IMR-90 (cell line): ENCODE measurements at regions not wholly inside any gene's neighbourhood (a gene's known extent, or its start where the extent isn't known, plus 50 kb on each side); places are given as distances from the start of the nearest gene placed in this dataset.

ENCODE experiments used
- ATAC-seq: fragments of 200-7000 bp; cut with Tn5 transposase; 2 replicates; pipeline ENCODE4 v1.9.1; 2020; ENCODE audit warnings: low read depth, mild to moderate bottlenecking, moderate library complexity
- BruUV-seq: library from RNA; stranded (reverse); fragments of 400-500 nt; replicated peaks from 2 replicates; lab custom pipeline; 2021; lab: Mats Ljungman, UMichigan
- CTCF ChIA-PET: fragments of 300-600 bp; formaldehyde crosslinking; extraction: SDS; loops from one replicate; lab custom pipeline; 2021; ENCODE audit warnings: antibody characterized with exemption; lab: Yijun Ruan, JAX
- POLR2A ChIA-PET: fragments of 300-600 bp; sonication (Branson Sonifier 250); formaldehyde crosslinking; loops from one replicate; lab custom pipeline; 2022; ENCODE audit warnings: antibody characterized with exemption; ENCODE audit not compliant: unreplicated experiment; lab: Charles Lee
- DNase-seq: peaks from one replicate; pipeline ENCODE4 v3.0.0; 2013
- H2AFZ ChIP-seq: replicated peaks from 2 replicates; pipeline ENCODE3; 2013; ENCODE audit warnings: low read length, mild to moderate bottlenecking; ENCODE audit not compliant: poor library complexity
- H2AK5ac ChIP-seq: 2 replicates; pipeline ENCODE4 v1.6.1; 2013; ENCODE audit warnings: low read depth, low read length, inconsistent platforms
- H2AK9ac ChIP-seq: replicated peaks from 2 replicates; pipeline ENCODE3; 2013; ENCODE audit warnings: mild to moderate bottlenecking, low read depth, low read length, moderate library complexity; ENCODE audit not compliant: poor library complexity
- H2BK120ac ChIP-seq: 2 replicates; pipeline ENCODE4 v1.6.1; 2013; ENCODE audit warnings: low read depth, low read length, inconsistent platforms
- H2BK15ac ChIP-seq: 3 replicates; pipeline ENCODE4 v1.6.1; 2013; ENCODE audit warnings: low read depth, low read length, inconsistent platforms
- H2BK20ac ChIP-seq: 2 replicates; pipeline ENCODE4 v1.6.1; 2013; ENCODE audit warnings: low read depth, mild to moderate bottlenecking, inconsistent platforms, low read length, moderate library complexity
- H2BK5ac ChIP-seq: 2 replicates; pipeline ENCODE4 v1.6.1; 2013; ENCODE audit warnings: mild to moderate bottlenecking, low read depth, low read length, inconsistent platforms; ENCODE audit not compliant: poor library complexity, severe bottlenecking
- H3K14ac ChIP-seq: replicated peaks from 2 replicates; pipeline ENCODE4 v1.6.1; 2013; ENCODE audit warnings: low read depth, low read length, inconsistent platforms
- H3K18ac ChIP-seq: 2 replicates; pipeline ENCODE4 v1.6.1; 2013; ENCODE audit warnings: low read depth, low read length, control low read depth
- H3K23ac ChIP-seq: 2 replicates; pipeline ENCODE4 v1.6.1; 2013; ENCODE audit warnings: low read depth, low read length, inconsistent platforms
- H3K27ac ChIP-seq: 2 replicates; pipeline ENCODE4 v1.5.1; 2013; ENCODE audit warnings: mild to moderate bottlenecking, control low read depth, low read length; ENCODE audit not compliant: insufficient read depth
- H3K27me3 ChIP-seq: 2 replicates; pipeline ENCODE4 v1.6.1; 2013; ENCODE audit warnings: low read length; ENCODE audit not compliant: control insufficient read depth, insufficient read depth
- H3K36me3 ChIP-seq: 2 replicates; pipeline ENCODE4 v1.6.1; 2013; ENCODE audit warnings: low read length, mixed read lengths; ENCODE audit not compliant: control insufficient read depth, insufficient read depth
- H3K4ac ChIP-seq: 2 replicates; pipeline ENCODE4 v1.6.1; 2013; ENCODE audit warnings: low read depth, low read length, inconsistent platforms
- H3K4me1 ChIP-seq: 2 replicates; pipeline ENCODE4 v1.6.1; 2013; ENCODE audit warnings: low read length, mixed read lengths; ENCODE audit not compliant: control insufficient read depth, insufficient read depth
- H3K4me2 ChIP-seq: 2 replicates; pipeline ENCODE4 v1.6.1; 2013; ENCODE audit warnings: low read depth, mild to moderate bottlenecking, control low read depth, low read length, moderate library complexity
- H3K4me3 ChIP-seq: 2 replicates; pipeline ENCODE4 v1.5.1; 2013; ENCODE audit warnings: low read depth, mild to moderate bottlenecking, control low read depth, low read length, moderate library complexity; ENCODE audit not compliant: insufficient read depth
- H3K56ac ChIP-seq: 2 replicates; pipeline ENCODE4 v1.6.1; 2013; ENCODE audit warnings: low read length, inconsistent platforms; ENCODE audit not compliant: insufficient read depth; ENCODE audit errors: extremely low read depth
- H3K79me1 ChIP-seq, 2 experiments: 2 replicates each; pipeline ENCODE4 v1.6.1; 2013; ENCODE audit warnings: low read length in 2 of 2, inconsistent platforms in 1 of 2, low read depth in 1 of 2
- H3K9ac ChIP-seq: 2 replicates; pipeline ENCODE4 v1.6.1; 2013; ENCODE audit warnings: low read depth, low read length, control low read depth
- H3K9me1 ChIP-seq: 2 replicates; pipeline ENCODE4 v1.6.1; 2013; ENCODE audit warnings: low read length, inconsistent platforms; ENCODE audit not compliant: insufficient read depth
- H3K9me3 ChIP-seq: 2 replicates; pipeline ENCODE4 v1.6.1; 2013; ENCODE audit warnings: low read length; ENCODE audit not compliant: control insufficient read depth, insufficient read depth
- H4K20me1 ChIP-seq: 2 replicates; pipeline ENCODE4 v1.6.1; 2013; ENCODE audit warnings: low read length, inconsistent platforms; ENCODE audit not compliant: insufficient read depth
- H4K5ac ChIP-seq: 2 replicates; pipeline ENCODE4 v1.6.1; 2013; ENCODE audit warnings: mild to moderate bottlenecking, low read depth, low read length, control low read depth
- H4K8ac ChIP-seq, 2 experiments: 2 replicates each; pipeline ENCODE4 v1.6.1; 2013; ENCODE audit warnings: low read depth in 2 of 2, low read length in 2 of 2, control low read depth in 1 of 2, inconsistent platforms in 1 of 2
- H4K91ac ChIP-seq: 2 replicates; pipeline ENCODE4 v1.6.1; 2013; ENCODE audit warnings: low read depth, low read length, inconsistent platforms; ENCODE audit not compliant: insufficient read depth
- BHLHE40 ChIP-seq: fragments of 150-350 bp; IDR thresholded peaks from 2 replicates; pipeline ENCODE4 v1.6.1; 2016; ENCODE audit warnings: mild to moderate bottlenecking, low read depth, low read length
- CEBPB ChIP-seq: IDR thresholded peaks from 2 replicates; pipeline ENCODE4 v1.6.1; 2012; ENCODE audit warnings: low read depth, low read length, improper control_type of control experiment
- CHD1 ChIP-seq: IDR thresholded peaks from 2 replicates; pipeline ENCODE4 v1.6.1; 2012; ENCODE audit warnings: low read depth, low read length, improper control_type of control experiment
- FOS ChIP-seq: fragments of 150-350 bp; IDR thresholded peaks from 2 replicates; pipeline ENCODE4 v1.6.1; 2016; ENCODE audit warnings: low read depth, low read length
- MAZ ChIP-seq: IDR thresholded peaks from 2 replicates; pipeline ENCODE4 v1.6.1; 2012; ENCODE audit warnings: low read depth, mild to moderate bottlenecking, low read length, improper control_type of control experiment, moderate library complexity, borderline replicate concordance
- MXI1 ChIP-seq: IDR thresholded peaks from 2 replicates; pipeline ENCODE4 v1.6.1; 2012; ENCODE audit warnings: low read depth, mild to moderate bottlenecking, low read length, moderate library complexity, borderline replicate concordance
- RAD21 ChIP-seq: IDR thresholded peaks from 2 replicates; pipeline ENCODE4 v1.6.1; 2012; ENCODE audit warnings: low read length, improper control_type of control experiment
- WGBS, 2 experiments: methylation state at CpG; one replicate each; pipeline versions ENCODE4 v1.1.5 to v1.1.7; 2013; ENCODE audit warnings: missing lambda C conversion rate in 2 of 2; ENCODE audit not compliant: insufficient read length in 1 of 2; ENCODE audit errors: extremely low coverage in 2 of 2; 5-methylcytosine and 5-hydroxymethylcytosine counted together
- dilution Hi-C: fragments of 300-500 bp; cut with HindIII; formaldehyde crosslinking; loops from one replicate; pipeline ENCODE4 v1.14.3; 2018; ENCODE audit warnings: low sequenced_read_pairs; ENCODE audit not compliant: unreplicated experiment
- in situ Hi-C: fragments of 300-500 bp; cut with MboI; formaldehyde crosslinking; loops from 3 replicates; pipeline ENCODE4 v1.14.3; 2019; ENCODE audit warnings: low sequenced_read_pairs, inconsistent platforms, mixed read lengths
- intact Hi-C: fragments of 100-400 bp; cut with micrococcal nuclease; formaldehyde crosslinking; loops from 2 replicates; pipeline ENCODE4 v1.10.0; 2022
- TF ChIP-seq, protein P1 (sequence below): fragments of 150-350 bp; IDR thresholded peaks from 2 replicates; pipeline ENCODE4 v1.6.1; 2017; ENCODE audit warnings: mild to moderate bottlenecking, antibody characterized with exemption, low read length, low read depth
- TF ChIP-seq, protein P2 (sequence below): fragments of 150-350 bp; IDR thresholded peaks from 2 replicates; pipeline ENCODE4 v1.6.1; 2016; ENCODE audit warnings: low read depth, mild to moderate bottlenecking, low read length, moderate library complexity, borderline replicate concordance
- TF ChIP-seq, protein P3 (sequence below): conservative IDR thresholded peaks from 2 replicates; pipeline ENCODE4 v1.5.1; 2012; ENCODE audit warnings: mild to moderate bottlenecking, low read depth, low read length, improper control_type of control experiment

- no peaks in the 10 kb centered on the region for H3K36me3 ChIP-seq
- ChIA-PET POLR2A (no interaction called here), CTCF (no interaction called here)
- no peak overlapping the region for H4K8ac ChIP-seq
- no peak overlapping the region for H2BK15ac ChIP-seq
- no peak overlapping the region for H2BK5ac ChIP-seq
- no peaks in the 10 kb centered on the region for H3K9me1 ChIP-seq
- no peak overlapping the region for H3K9ac ChIP-seq
- H3K4ac ChIP-seq, result no peak overlapping the region
- intact Hi-C loops, result no loop called here
- H3K4me3 ChIP-seq, result no peak overlapping the region
- no peaks in the 10 kb centered on the region for H3K4me1 ChIP-seq
- DNase-seq (no peak), ATAC-seq (no peak)
- H3K27me3 ChIP-seq, result no peaks in the 10 kb centered on the region
- no peak overlapping the region for H3K14ac ChIP-seq
- H4K5ac ChIP-seq, result no peak overlapping the region
- no peak overlapping the region for H2BK120ac ChIP-seq
- H2AK9ac ChIP-seq, result no peak overlapping the region
- no peak overlapping the region for H2AK5ac ChIP-seq
- dilution Hi-C loops, result no loop called here
- no peak overlapping the region for H2BK20ac ChIP-seq
- no peak overlapping the region for H3K23ac ChIP-seq
- no peaks in the 10 kb centered on the region for H4K20me1 ChIP-seq
- no TSS peak for BruUV-seq
- H3K4me2 ChIP-seq, result no peak overlapping the region
- no peaks in the 10 kb centered on the region for H3K9me3 ChIP-seq
- no CpG with 5 or more reads among the region's 5 CpGs for WGBS, 2 experiments
- H3K56ac ChIP-seq, result no peak overlapping the region
- no peak overlapping the region for H4K91ac ChIP-seq
- in situ Hi-C loops, result no loop called here
- H3K79me1 ChIP-seq, result no peaks in the 10 kb centered on the region
- H2AFZ ChIP-seq, result no peak overlapping the region
- no peak for TF ChIP-seq CEBPB
- no peak for TF ChIP-seq MAZ
- TF ChIP-seq, protein P1, sequence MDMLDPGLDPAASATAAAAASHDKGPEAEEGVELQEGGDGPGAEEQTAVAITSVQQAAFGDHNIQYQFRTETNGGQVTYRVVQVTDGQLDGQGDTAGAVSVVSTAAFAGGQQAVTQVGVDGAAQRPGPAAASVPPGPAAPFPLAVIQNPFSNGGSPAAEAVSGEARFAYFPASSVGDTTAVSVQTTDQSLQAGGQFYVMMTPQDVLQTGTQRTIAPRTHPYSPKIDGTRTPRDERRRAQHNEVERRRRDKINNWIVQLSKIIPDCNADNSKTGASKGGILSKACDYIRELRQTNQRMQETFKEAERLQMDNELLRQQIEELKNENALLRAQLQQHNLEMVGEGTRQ, result no peak
- TF ChIP-seq FOS, result no peak
- TF ChIP-seq, protein P2, sequence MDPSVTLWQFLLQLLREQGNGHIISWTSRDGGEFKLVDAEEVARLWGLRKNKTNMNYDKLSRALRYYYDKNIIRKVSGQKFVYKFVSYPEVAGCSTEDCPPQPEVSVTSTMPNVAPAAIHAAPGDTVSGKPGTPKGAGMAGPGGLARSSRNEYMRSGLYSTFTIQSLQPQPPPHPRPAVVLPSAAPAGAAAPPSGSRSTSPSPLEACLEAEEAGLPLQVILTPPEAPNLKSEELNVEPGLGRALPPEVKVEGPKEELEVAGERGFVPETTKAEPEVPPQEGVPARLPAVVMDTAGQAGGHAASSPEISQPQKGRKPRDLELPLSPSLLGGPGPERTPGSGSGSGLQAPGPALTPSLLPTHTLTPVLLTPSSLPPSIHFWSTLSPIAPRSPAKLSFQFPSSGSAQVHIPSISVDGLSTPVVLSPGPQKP, result no peak
- TF ChIP-seq CHD1, result no peak
- no peak for TF ChIP-seq BHLHE40
- no peak for TF ChIP-seq RAD21
- TF ChIP-seq MXI1, result no peak
- TF ChIP-seq, protein P3, sequence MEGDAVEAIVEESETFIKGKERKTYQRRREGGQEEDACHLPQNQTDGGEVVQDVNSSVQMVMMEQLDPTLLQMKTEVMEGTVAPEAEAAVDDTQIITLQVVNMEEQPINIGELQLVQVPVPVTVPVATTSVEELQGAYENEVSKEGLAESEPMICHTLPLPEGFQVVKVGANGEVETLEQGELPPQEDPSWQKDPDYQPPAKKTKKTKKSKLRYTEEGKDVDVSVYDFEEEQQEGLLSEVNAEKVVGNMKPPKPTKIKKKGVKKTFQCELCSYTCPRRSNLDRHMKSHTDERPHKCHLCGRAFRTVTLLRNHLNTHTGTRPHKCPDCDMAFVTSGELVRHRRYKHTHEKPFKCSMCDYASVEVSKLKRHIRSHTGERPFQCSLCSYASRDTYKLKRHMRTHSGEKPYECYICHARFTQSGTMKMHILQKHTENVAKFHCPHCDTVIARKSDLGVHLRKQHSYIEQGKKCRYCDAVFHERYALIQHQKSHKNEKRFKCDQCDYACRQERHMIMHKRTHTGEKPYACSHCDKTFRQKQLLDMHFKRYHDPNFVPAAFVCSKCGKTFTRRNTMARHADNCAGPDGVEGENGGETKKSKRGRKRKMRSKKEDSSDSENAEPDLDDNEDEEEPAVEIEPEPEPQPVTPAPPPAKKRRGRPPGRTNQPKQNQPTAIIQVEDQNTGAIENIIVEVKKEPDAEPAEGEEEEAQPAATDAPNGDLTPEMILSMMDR, result no peak
- no peak overlapping the region for H3K18ac ChIP-seq
- H3K27ac ChIP-seq, result no peak overlapping the region
Measured at GRCh38 chrX:114365065-114365834, 218.6 kb upstream of the HTR2C start.
